ENCODE measurements at regions not wholly inside any gene's neighbourhood (a gene's known extent, or its start where the extent isn't known, plus 50 kb on each side); places are given as distances from the start of the nearest gene placed in this dataset.

DNA sequence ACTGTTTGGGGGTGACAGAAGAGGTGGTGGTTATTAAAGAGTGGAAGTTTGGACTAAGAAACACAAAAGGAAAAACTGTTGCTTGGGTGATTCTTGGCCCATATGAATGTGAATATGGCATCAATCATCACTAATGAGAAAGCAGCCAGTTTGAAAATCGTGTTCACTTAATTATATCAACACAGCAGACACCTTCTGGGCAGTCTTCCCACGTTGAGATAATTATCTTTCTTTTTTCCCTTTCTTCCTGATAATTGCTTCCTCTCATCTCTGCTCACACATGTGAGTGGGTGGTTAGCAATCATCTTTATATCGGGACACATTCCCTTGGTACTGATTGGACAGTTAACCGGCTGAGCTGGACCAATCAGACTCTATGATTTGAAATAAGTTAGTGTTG, 539.7 kb downstream of the AACS start:
- H4K20me1 ChIP-seq (ENCODE audit: insufficient read depth), result no peaks in the 10 kb centered on the region
- H3K27me3 ChIP-seq (ENCODE audit: insufficient read depth, low read depth, low read length), result no peaks in the 10 kb centered on the region
- H3K4me3 ChIP-seq (ENCODE audit: low read length), result no peak overlapping the region
- no peaks in the 10 kb centered on the region for H3F3A ChIP-seq (ENCODE audit: insufficient read depth, low read length, poor library complexity, severe bottlenecking)
- H3K9me2 ChIP-seq (ENCODE audit: insufficient read depth, low read length), result no peaks in the 10 kb centered on the region
- H3K36me3 ChIP-seq (ENCODE audit: insufficient read depth, low read length), result no peaks in the 10 kb centered on the region
- no peak overlapping the region for H2AFZ ChIP-seq (ENCODE audit: low read depth, low read length)
- no peak overlapping the region for H3K27ac ChIP-seq (ENCODE audit: low read length)
- H3K79me2 ChIP-seq (replicated peaks; ENCODE audit: insufficient read depth, low read length), result no peaks in the 10 kb centered on the region
- TF ChIP-seq, protein P1, sequence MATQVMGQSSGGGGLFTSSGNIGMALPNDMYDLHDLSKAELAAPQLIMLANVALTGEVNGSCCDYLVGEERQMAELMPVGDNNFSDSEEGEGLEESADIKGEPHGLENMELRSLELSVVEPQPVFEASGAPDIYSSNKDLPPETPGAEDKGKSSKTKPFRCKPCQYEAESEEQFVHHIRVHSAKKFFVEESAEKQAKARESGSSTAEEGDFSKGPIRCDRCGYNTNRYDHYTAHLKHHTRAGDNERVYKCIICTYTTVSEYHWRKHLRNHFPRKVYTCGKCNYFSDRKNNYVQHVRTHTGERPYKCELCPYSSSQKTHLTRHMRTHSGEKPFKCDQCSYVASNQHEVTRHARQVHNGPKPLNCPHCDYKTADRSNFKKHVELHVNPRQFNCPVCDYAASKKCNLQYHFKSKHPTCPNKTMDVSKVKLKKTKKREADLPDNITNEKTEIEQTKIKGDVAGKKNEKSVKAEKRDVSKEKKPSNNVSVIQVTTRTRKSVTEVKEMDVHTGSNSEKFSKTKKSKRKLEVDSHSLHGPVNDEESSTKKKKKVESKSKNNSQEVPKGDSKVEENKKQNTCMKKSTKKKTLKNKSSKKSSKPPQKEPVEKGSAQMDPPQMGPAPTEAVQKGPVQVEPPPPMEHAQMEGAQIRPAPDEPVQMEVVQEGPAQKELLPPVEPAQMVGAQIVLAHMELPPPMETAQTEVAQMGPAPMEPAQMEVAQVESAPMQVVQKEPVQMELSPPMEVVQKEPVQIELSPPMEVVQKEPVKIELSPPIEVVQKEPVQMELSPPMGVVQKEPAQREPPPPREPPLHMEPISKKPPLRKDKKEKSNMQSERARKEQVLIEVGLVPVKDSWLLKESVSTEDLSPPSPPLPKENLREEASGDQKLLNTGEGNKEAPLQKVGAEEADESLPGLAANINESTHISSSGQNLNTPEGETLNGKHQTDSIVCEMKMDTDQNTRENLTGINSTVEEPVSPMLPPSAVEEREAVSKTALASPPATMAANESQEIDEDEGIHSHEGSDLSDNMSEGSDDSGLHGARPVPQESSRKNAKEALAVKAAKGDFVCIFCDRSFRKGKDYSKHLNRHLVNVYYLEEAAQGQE (IDR thresholded peaks at IDR 0.05; ENCODE audit: borderline replicate concordance), result no peak
- no peak for TF ChIP-seq CTCF (IDR thresholded peaks at IDR 0.05; ENCODE audit: poor library complexity, severe bottlenecking)
- no peak for TF ChIP-seq EZH2 (IDR thresholded peaks at IDR 0.05; ENCODE audit: borderline replicate concordance, insufficient read depth, low read length, poor library complexity, severe bottlenecking)
- TF ChIP-seq EP300 (conservative IDR thresholded peaks at IDR 0.05; ENCODE audit: poor library complexity, severe bottlenecking), result no peak
- no peak for TF ChIP-seq RAD21 (conservative IDR thresholded peaks at IDR 0.05)
- TF ChIP-seq TAF1 (IDR thresholded peaks at IDR 0.05; ENCODE audit: low read depth), result no peak
- TF ChIP-seq MXI1 (conservative IDR thresholded peaks at IDR 0.05; ENCODE audit: poor library complexity, severe bottlenecking), result no peak
- no peak for TF ChIP-seq POLR2AphosphoS5 (IDR thresholded peaks at IDR 0.05)
- no peak for TF ChIP-seq SMC3 (conservative IDR thresholded peaks at IDR 0.05; ENCODE audit: poor library complexity)
- H3K9ac ChIP-seq (ENCODE audit: low read length), result no peak overlapping the region
- H3K9me3 ChIP-seq (ENCODE audit: low read length), result no peaks in the 10 kb centered on the region
- no peak overlapping the region for H3K4me2 ChIP-seq (ENCODE audit: low read length)

GRCh38 chr12:125606312-125606711, 541.1 kb downstream of the AACS start:
- H3K9ac ChIP-seq (ENCODE audit: low read length), result no peak overlapping the region
- H3K79me2 ChIP-seq (replicated peaks; ENCODE audit: insufficient read depth, low read length), result no peaks in the 10 kb centered on the region
- H3K27me3 ChIP-seq (ENCODE audit: insufficient read depth, low read depth, low read length), result no peaks in the 10 kb centered on the region
- no peak overlapping the region for H3K4me2 ChIP-seq (ENCODE audit: low read length)
- TF ChIP-seq RAD21 (conservative IDR thresholded peaks at IDR 0.05), result no peak
- no peak overlapping the region for H2AFZ ChIP-seq (ENCODE audit: low read depth, low read length)
- no peak overlapping the region for H3K27ac ChIP-seq (ENCODE audit: low read length)
- H3K9me3 ChIP-seq (ENCODE audit: low read length), result no peaks in the 10 kb centered on the region
- no peaks in the 10 kb centered on the region for H3K9me2 ChIP-seq (ENCODE audit: insufficient read depth, low read length)
- no peaks in the 10 kb centered on the region for H3F3A ChIP-seq (ENCODE audit: insufficient read depth, low read length, poor library complexity, severe bottlenecking)
- no peaks in the 10 kb centered on the region for H3K36me3 ChIP-seq (ENCODE audit: insufficient read depth, low read length)
- H4K20me1 ChIP-seq (ENCODE audit: insufficient read depth), result no peaks in the 10 kb centered on the region
- H3K4me3 ChIP-seq (ENCODE audit: low read length), result no peak overlapping the region

GRCh38 chr12:125610292-125610691, 545.1 kb downstream of the AACS start:
- no peaks in the 10 kb centered on the region for H3K9me2 ChIP-seq (ENCODE audit: insufficient read depth, low read length)
- H3K4me3 ChIP-seq (ENCODE audit: low read length), result no peak overlapping the region
- H4K20me1 ChIP-seq (ENCODE audit: insufficient read depth), result no peaks in the 10 kb centered on the region
- no peaks in the 10 kb centered on the region for H3K36me3 ChIP-seq (ENCODE audit: insufficient read depth, low read length)
- H2AFZ ChIP-seq (ENCODE audit: low read depth, low read length), result no peak overlapping the region
- no peak overlapping the region for H3K4me2 ChIP-seq (ENCODE audit: low read length)
- H3K27me3 ChIP-seq (ENCODE audit: insufficient read depth, low read depth, low read length), result no peaks in the 10 kb centered on the region
- H3K27ac ChIP-seq (ENCODE audit: low read length), result no peak overlapping the region
- no peaks in the 10 kb centered on the region for H3F3A ChIP-seq (ENCODE audit: insufficient read depth, low read length, poor library complexity, severe bottlenecking)
- H3K9ac ChIP-seq (ENCODE audit: low read length), result no peak overlapping the region
- no peak for TF ChIP-seq CTCF (IDR thresholded peaks at IDR 0.05; ENCODE audit: poor library complexity, severe bottlenecking)
- no peak for TF ChIP-seq MXI1 (conservative IDR thresholded peaks at IDR 0.05; ENCODE audit: poor library complexity, severe bottlenecking)
- TF ChIP-seq EZH2 (IDR thresholded peaks at IDR 0.05; ENCODE audit: borderline replicate concordance, insufficient read depth, low read length, poor library complexity, severe bottlenecking), result no peak
- TF ChIP-seq SMC3 (conservative IDR thresholded peaks at IDR 0.05; ENCODE audit: poor library complexity), result no peak
- TF ChIP-seq EP300 (conservative IDR thresholded peaks at IDR 0.05; ENCODE audit: poor library complexity, severe bottlenecking), result no peak
- TF ChIP-seq TAF1 (IDR thresholded peaks at IDR 0.05; ENCODE audit: low read depth), result no peak
- TF ChIP-seq, protein P1 (IDR thresholded peaks at IDR 0.05; ENCODE audit: borderline replicate concordance), result no peak
- TF ChIP-seq POLR2AphosphoS5 (IDR thresholded peaks at IDR 0.05), result no peak
- TF ChIP-seq RAD21 (conservative IDR thresholded peaks at IDR 0.05), result no peak
- H3K79me2 ChIP-seq (replicated peaks; ENCODE audit: insufficient read depth, low read length), result no peaks in the 10 kb centered on the region
- no peaks in the 10 kb centered on the region for H3K9me3 ChIP-seq (ENCODE audit: low read length)
